ENCODE measurements at regions not wholly inside any gene's neighbourhood (a gene's known extent, or its start where the extent isn't known, plus 50 kb on each side); places are given as distances from the start of the nearest gene placed in this dataset.

GRCh38 chr2:122531290-122532071 lies 776.0 kb downstream of the TSN start:
- Histone ChIP-seq H3K9me3 (ENCODE audit: insufficient read depth, low read depth) (peaks cover 3% of the 10 kb centered on the region; the same call in 1 of the 2 replicates), H3K27ac (no peak overlapping the region), H2AFZ (no peak overlapping the region), H3K79me2 (ENCODE audit: low read depth) (no peaks in the 10 kb centered on the region), H3K9me2 (ENCODE audit: insufficient read depth) (no peaks in the 10 kb centered on the region), H3K36me3 (ENCODE audit: low read depth) (no peaks in the 10 kb centered on the region), H3K4me3 (no peak overlapping the region), H3K4me1 (replicated peaks; ENCODE audit: insufficient read depth) (no peaks in the 10 kb centered on the region), H4K20me1 (ENCODE audit: insufficient read depth) (no peaks in the 10 kb centered on the region), H3F3A (ENCODE audit: insufficient read depth, low read depth) (no peaks in the 10 kb centered on the region), H3K27me3 (ENCODE audit: insufficient read depth, low read depth) (peaks cover 15% of the 10 kb centered on the region; the same call in 1 of the 2 replicates), H3K4me2 (no peak overlapping the region)
- intact Hi-C loops (cut with micrococcal nuclease; ENCODE audit: unreplicated experiment) = no loop called here
- BruUV-seq (replicated peaks) = no TSS peak
- ChIA-PET CTCF (no interaction called here), POLR2A (ENCODE audit: unreplicated experiment) (no interaction called here)
- DNase-seq = no peak
- TF ChIP-seq CTCF (conservative IDR thresholded peaks at IDR 0.05) (peak; percentile 39; the same call in 1 of the 2 replicates), EZH2 (IDR thresholded peaks at IDR 0.05; ENCODE audit: low read depth) (no peak)

GRCh38 chr2:122532072-122532344 lies 776.6 kb downstream of the TSN start:
- ChIA-PET CTCF (no interaction called here), POLR2A (ENCODE audit: unreplicated experiment) (no interaction called here)
- Histone ChIP-seq H3F3A (ENCODE audit: insufficient read depth, low read depth) (no peaks in the 10 kb centered on the region), H3K4me1 (replicated peaks; ENCODE audit: insufficient read depth) (no peaks in the 10 kb centered on the region), H3K9me2 (ENCODE audit: insufficient read depth) (no peaks in the 10 kb centered on the region), H3K9me3 (ENCODE audit: insufficient read depth, low read depth) (peaks cover 3% of the 10 kb centered on the region; the same call in 1 of the 2 replicates), H2AFZ (no peak overlapping the region), H3K4me3 (no peak overlapping the region), H3K36me3 (ENCODE audit: low read depth) (no peaks in the 10 kb centered on the region), H4K20me1 (ENCODE audit: insufficient read depth) (no peaks in the 10 kb centered on the region), H3K27ac (no peak overlapping the region), H3K79me2 (ENCODE audit: low read depth) (no peaks in the 10 kb centered on the region), H3K27me3 (ENCODE audit: insufficient read depth, low read depth) (peaks cover 12% of the 10 kb centered on the region; the same call in 1 of the 2 replicates), H3K4me2 (no peak overlapping the region)
- no peak for DNase-seq
- TF ChIP-seq CTCF (conservative IDR thresholded peaks at IDR 0.05) (no peak), EZH2 (IDR thresholded peaks at IDR 0.05; ENCODE audit: low read depth) (no peak)
- intact Hi-C loops (cut with micrococcal nuclease; ENCODE audit: unreplicated experiment) = no loop called here
- BruUV-seq (replicated peaks) = no TSS peak

GRCh38 chr2:122532481-122532880 lies 777.0 kb downstream of the TSN start:
- no peaks in the 10 kb centered on the region for H3F3A ChIP-seq (ENCODE audit: insufficient read depth, low read depth)
- H4K20me1 ChIP-seq (ENCODE audit: insufficient read depth) = no peaks in the 10 kb centered on the region
- H3K4me3 ChIP-seq = no peak overlapping the region
- H3K36me3 ChIP-seq (ENCODE audit: low read depth) = no peaks in the 10 kb centered on the region
- H3K4me2 ChIP-seq = no peak overlapping the region
- H2AFZ ChIP-seq = no peak overlapping the region
- H3K9me2 ChIP-seq (ENCODE audit: insufficient read depth) = no peaks in the 10 kb centered on the region
- BruUV-seq (replicated peaks) = no TSS peak
- no peak for DNase-seq
- H3K79me2 ChIP-seq (ENCODE audit: low read depth) = no peaks in the 10 kb centered on the region
- POLR2A ChIA-PET (ENCODE audit: unreplicated experiment) = no interaction called here
- no peaks in the 10 kb centered on the region for H3K4me1 ChIP-seq (replicated peaks; ENCODE audit: insufficient read depth)
- CTCF ChIA-PET = no interaction called here
- intact Hi-C loops (cut with micrococcal nuclease; ENCODE audit: unreplicated experiment) = no loop called here
- no peak for TF ChIP-seq EZH2 (IDR thresholded peaks at IDR 0.05; ENCODE audit: low read depth)
- TF ChIP-seq CTCF (conservative IDR thresholded peaks at IDR 0.05) = no peak
- H3K9me3 ChIP-seq (ENCODE audit: insufficient read depth, low read depth) = peaks cover under 1% of the 10 kb centered on the region; the same call in 1 of the 2 replicates
- H3K27ac ChIP-seq = no peak overlapping the region
- peaks cover 7% of the 10 kb centered on the region; the same call in 1 of the 2 replicates for H3K27me3 ChIP-seq (ENCODE audit: insufficient read depth, low read depth)

Measured in PC-9 (cell line).